ENCODE measurements at regions not wholly inside any gene's neighbourhood (a gene's known extent, or its start where the extent isn't known, plus 50 kb on each side); places are given as distances from the start of the nearest gene placed in this dataset.

- H3K27me3 ChIP-seq (replicated peaks; ENCODE audit: insufficient read depth, low read length) = no peaks in the 10 kb centered on the region
- TF ChIP-seq EZH2phosphoT487 (IDR thresholded peaks at IDR 0.05; ENCODE audit: low read length) = no peak
- TF ChIP-seq, protein P1, sequence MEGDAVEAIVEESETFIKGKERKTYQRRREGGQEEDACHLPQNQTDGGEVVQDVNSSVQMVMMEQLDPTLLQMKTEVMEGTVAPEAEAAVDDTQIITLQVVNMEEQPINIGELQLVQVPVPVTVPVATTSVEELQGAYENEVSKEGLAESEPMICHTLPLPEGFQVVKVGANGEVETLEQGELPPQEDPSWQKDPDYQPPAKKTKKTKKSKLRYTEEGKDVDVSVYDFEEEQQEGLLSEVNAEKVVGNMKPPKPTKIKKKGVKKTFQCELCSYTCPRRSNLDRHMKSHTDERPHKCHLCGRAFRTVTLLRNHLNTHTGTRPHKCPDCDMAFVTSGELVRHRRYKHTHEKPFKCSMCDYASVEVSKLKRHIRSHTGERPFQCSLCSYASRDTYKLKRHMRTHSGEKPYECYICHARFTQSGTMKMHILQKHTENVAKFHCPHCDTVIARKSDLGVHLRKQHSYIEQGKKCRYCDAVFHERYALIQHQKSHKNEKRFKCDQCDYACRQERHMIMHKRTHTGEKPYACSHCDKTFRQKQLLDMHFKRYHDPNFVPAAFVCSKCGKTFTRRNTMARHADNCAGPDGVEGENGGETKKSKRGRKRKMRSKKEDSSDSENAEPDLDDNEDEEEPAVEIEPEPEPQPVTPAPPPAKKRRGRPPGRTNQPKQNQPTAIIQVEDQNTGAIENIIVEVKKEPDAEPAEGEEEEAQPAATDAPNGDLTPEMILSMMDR (IDR thresholded peaks at IDR 0.05; ENCODE audit: low read length) = no peak
- no peak for TF ChIP-seq EZH2 (optimal IDR thresholded peaks at IDR 0.05; ENCODE audit: low read depth, low read length)
- no peaks in the 10 kb centered on the region for H3K4me1 ChIP-seq (ENCODE audit: low read length)
- H3K79me2 ChIP-seq (ENCODE audit: low read length) = no peaks in the 10 kb centered on the region
- no peak overlapping the region for H2AFZ ChIP-seq (ENCODE audit: low read length)
- no peaks in the 10 kb centered on the region for H3K9me3 ChIP-seq (replicated peaks; ENCODE audit: insufficient read depth, low read length)
- no peak for DNase-seq
- no peak overlapping the region for H3K4me3 ChIP-seq (ENCODE audit: low read length)
- no peak overlapping the region for H3K9ac ChIP-seq (ENCODE audit: low read length)
- H3F3A ChIP-seq (ENCODE audit: insufficient read depth, low read length) = no peaks in the 10 kb centered on the region
- H3K36me3 ChIP-seq (replicated peaks; ENCODE audit: insufficient read depth, low read length) = no peaks in the 10 kb centered on the region
- H3K9me2 ChIP-seq (replicated peaks; ENCODE audit: insufficient read depth, low read length) = no peaks in the 10 kb centered on the region
- H3K4me2 ChIP-seq (ENCODE audit: low read depth, low read length) = no peak overlapping the region
- H3K27ac ChIP-seq (ENCODE audit: low read length) = no peak overlapping the region
- H4K20me1 ChIP-seq (ENCODE audit: insufficient read depth, low read length) = no peaks in the 10 kb centered on the region
Measured at GRCh38 chr2:20536619-20537422, 89.9 kb downstream of the RHOB start.

- no peaks in the 10 kb centered on the region for H3K79me2 ChIP-seq (ENCODE audit: low read length)
- no peak overlapping the region for H3K4me3 ChIP-seq (ENCODE audit: low read length)
- no peaks in the 10 kb centered on the region for H3K27me3 ChIP-seq (replicated peaks; ENCODE audit: insufficient read depth, low read length)
- no peak overlapping the region for H3K4me2 ChIP-seq (ENCODE audit: low read depth, low read length)
- no peaks in the 10 kb centered on the region for H3K9me2 ChIP-seq (replicated peaks; ENCODE audit: insufficient read depth, low read length)
- H3K36me3 ChIP-seq (replicated peaks; ENCODE audit: insufficient read depth, low read length) = no peaks in the 10 kb centered on the region
- H4K20me1 ChIP-seq (ENCODE audit: insufficient read depth, low read length) = no peaks in the 10 kb centered on the region
- no peak overlapping the region for H2AFZ ChIP-seq (ENCODE audit: low read length)
- H3K4me1 ChIP-seq (ENCODE audit: low read length) = no peaks in the 10 kb centered on the region
- no peak for TF ChIP-seq EZH2phosphoT487 (IDR thresholded peaks at IDR 0.05; ENCODE audit: low read length)
- no peaks in the 10 kb centered on the region for H3K9me3 ChIP-seq (replicated peaks; ENCODE audit: insufficient read depth, low read length)
- no peak overlapping the region for H3K27ac ChIP-seq (ENCODE audit: low read length)
- no peaks in the 10 kb centered on the region for H3F3A ChIP-seq (ENCODE audit: insufficient read depth, low read length)
- DNase-seq = no peak
- no peak overlapping the region for H3K9ac ChIP-seq (ENCODE audit: low read length)
Measured at GRCh38 chr2:20537423-20538307, 90.8 kb downstream of the RHOB start.

GRCh38 chr2:20538308-20539132 is 91.6 kb downstream of the RHOB start:
- Histone ChIP-seq H3K27me3 (replicated peaks; ENCODE audit: insufficient read depth, low read length) (no peaks in the 10 kb centered on the region), H3K4me2 (ENCODE audit: low read depth, low read length) (no peak overlapping the region), H3K4me1 (ENCODE audit: low read length) (no peaks in the 10 kb centered on the region), H3K4me3 (ENCODE audit: low read length) (no peak overlapping the region), H3K9me3 (replicated peaks; ENCODE audit: insufficient read depth, low read length) (no peaks in the 10 kb centered on the region), H3K9ac (ENCODE audit: low read length) (no peak overlapping the region), H3K9me2 (replicated peaks; ENCODE audit: insufficient read depth, low read length) (no peaks in the 10 kb centered on the region), H3K79me2 (ENCODE audit: low read length) (no peaks in the 10 kb centered on the region), H4K20me1 (ENCODE audit: insufficient read depth, low read length) (no peaks in the 10 kb centered on the region), H3F3A (ENCODE audit: insufficient read depth, low read length) (no peaks in the 10 kb centered on the region), H3K27ac (ENCODE audit: low read length) (no peak overlapping the region), H2AFZ (ENCODE audit: low read length) (no peak overlapping the region), H3K36me3 (replicated peaks; ENCODE audit: insufficient read depth, low read length) (no peaks in the 10 kb centered on the region)
- DNase-seq = no peak
- TF ChIP-seq, protein P1 (IDR thresholded peaks at IDR 0.05; ENCODE audit: low read length) = no peak
- TF ChIP-seq EZH2phosphoT487 (IDR thresholded peaks at IDR 0.05; ENCODE audit: low read length) (no peak), EZH2 (optimal IDR thresholded peaks at IDR 0.05; ENCODE audit: low read depth, low read length) (no peak)

All from MM.1S (cell line).